GM12891 (cell line): ENCODE measurements at regions not wholly inside any gene's neighbourhood (a gene's known extent, or its start where the extent isn't known, plus 50 kb on each side); places are given as distances from the start of the nearest gene placed in this dataset.
"Not testable (repeated sequence)": the region's sequence is repeated elsewhere in the genome, so short reads cannot be mapped to it uniquely, and the experiment has no call there.

Experiments used
- DNase-seq: peaks from one replicate; pipeline ENCODE4 v3.0.0; 2011; ENCODE audit warnings: low spot score; ENCODE audit not compliant: insufficient read length
- FAIRE-seq: peaks from 2 replicates; lab custom pipeline; 2011; peaks lifted over from hg19 to GRCh38; lab: Jason Lieb, UNC
- PAX5 ChIP-seq: IDR thresholded peaks from 2 replicates; pipeline ENCODE4 v1.6.1; 2011; ENCODE audit warnings: low read length, moderate library complexity, mild to moderate bottlenecking; ENCODE audit not compliant: insufficient read depth, severe bottlenecking
- POLR2A ChIP-seq: IDR thresholded peaks from 2 replicates; pipeline ENCODE4 v1.6.1; 2011; ENCODE audit warnings: low read depth, low read length, control low read depth
- POLR2AphosphoS5 ChIP-seq: IDR thresholded peaks from 2 replicates; pipeline ENCODE4 v1.6.1; 2011; ENCODE audit warnings: low read depth, low read length, control low read depth
- POU2F2 ChIP-seq: IDR thresholded peaks from 2 replicates; pipeline ENCODE4 v1.6.1; 2011; ENCODE audit warnings: low read depth, mild to moderate bottlenecking, control low read depth, low read length, moderate library complexity
- SPI1 ChIP-seq: IDR thresholded peaks from 2 replicates; pipeline ENCODE4 v1.6.1; 2011; ENCODE audit warnings: low read depth, low read length, control low read depth
- TAF1 ChIP-seq: IDR thresholded peaks from 2 replicates; pipeline ENCODE4 v1.6.1; 2011; ENCODE audit warnings: low read depth, low read length, control low read depth

GRCh38 chr4:81595798-81596610, 124.3 kb upstream of the RASGEF1B start:
- DNase-seq, result no peak
- FAIRE-seq, result no peak
- TF ChIP-seq POLR2A (no peak), POLR2AphosphoS5 (no peak), PAX5 (no peak), SPI1 (no peak), POU2F2 (no peak), TAF1 (no peak)

GRCh38 chr4:81595287-81595686, 123.6 kb upstream of the RASGEF1B start:
- TF ChIP-seq PAX5 (no peak), POLR2A (no peak), POU2F2 (no peak), SPI1 (no peak), POLR2AphosphoS5 (no peak), TAF1 (no peak)
- FAIRE-seq, result no peak
- DNase-seq, result no peak

GRCh38 chr4:81594490-81595159, 122.9 kb upstream of the RASGEF1B start:
- no peak for FAIRE-seq
- DNase-seq, result no peak
- TF ChIP-seq PAX5 (no peak), TAF1 (no peak), POU2F2 (no peak), POLR2A (no peak), POLR2AphosphoS5 (no peak), SPI1 (no peak)

GRCh38 chr4:81592701-81593100, 121.0 kb upstream of the RASGEF1B start:
- TF ChIP-seq PAX5, result no peak
- no peak for FAIRE-seq
- no peak for DNase-seq

GRCh38 chr4:81590596-81590995, 118.9 kb upstream of the RASGEF1B start:
- FAIRE-seq (no peak), DNase-seq (no peak)

GRCh38 chr4:81589262-81589661, 117.6 kb upstream of the RASGEF1B start:
- FAIRE-seq, result no peak
- DNase-seq, result no peak
- TF ChIP-seq TAF1 (no peak), SPI1 (no peak), POU2F2 (no peak), PAX5 (no peak), POLR2A (no peak), POLR2AphosphoS5 (no peak)

More at GRCh38 chr4:81590596-81590995, 118.9 kb upstream of the RASGEF1B start:
- TF ChIP-seq PAX5, result no peak
- no peak for TF ChIP-seq SPI1
- no peak for TF ChIP-seq POLR2A

- TF ChIP-seq TAF1 (no peak), POLR2A (no peak), POU2F2 (no peak), PAX5 (no peak), POLR2AphosphoS5 (no peak), SPI1 (no peak)
- no peak for DNase-seq
- FAIRE-seq, result no peak
Observed at GRCh38 chr4:81586706-81587105, 115.0 kb upstream of the RASGEF1B start.

GRCh38 chr4:81580994-81581374, 109.3 kb upstream of the RASGEF1B start:
- not testable (repeated sequence) for DNase-seq, FAIRE-seq

- DNase-seq (no peak), FAIRE-seq (no peak)
- TF ChIP-seq TAF1, result no peak
- no peak for TF ChIP-seq POLR2AphosphoS5
- TF ChIP-seq POU2F2, result no peak
- TF ChIP-seq POLR2A, result no peak
- no peak for TF ChIP-seq SPI1
- TF ChIP-seq PAX5, result no peak
Observed at GRCh38 chr4:81580346-81580993, 108.8 kb upstream of the RASGEF1B start.

- TF ChIP-seq TAF1, result no peak
- TF ChIP-seq POLR2A, result no peak
- no peak for TF ChIP-seq PAX5
- no peak for TF ChIP-seq SPI1
- no peak for TF ChIP-seq POU2F2
- no peak for TF ChIP-seq POLR2AphosphoS5
- FAIRE-seq, result no peak
- no peak for DNase-seq
Observed at GRCh38 chr4:81577392-81577791, 105.7 kb upstream of the RASGEF1B start.

- FAIRE-seq, result no peak
- no peak for TF ChIP-seq TAF1
- no peak for TF ChIP-seq PAX5
- TF ChIP-seq POU2F2, result no peak
- TF ChIP-seq POLR2A, result no peak
- no peak for TF ChIP-seq SPI1
- TF ChIP-seq POLR2AphosphoS5, result no peak
- DNase-seq, result no peak
Observed at GRCh38 chr4:81574991-81575390, 103.3 kb upstream of the RASGEF1B start.
